KBM-7 (cell line): ENCODE measurements at regions not wholly inside any gene's neighbourhood (a gene's known extent, or its start where the extent isn't known, plus 50 kb on each side); places are given as distances from the start of the nearest gene placed in this dataset.
A peak's percentile ranks its signal among the peaks of the same experiment; 100 is the strongest.

Experiments
- DNase-seq: peaks from one replicate; pipeline ENCODE4 v3.0.0-alpha.2; 2015
- in situ Hi-C: fragments of 300-500 bp; cut with MboI; formaldehyde crosslinking; loops from 2 replicates; pipeline ENCODE4 v1.14.3; 2020; ENCODE audit warnings: low sequenced_read_pairs, low pct_unique_long_range_greater_than_20kb, mixed read lengths

DNA sequence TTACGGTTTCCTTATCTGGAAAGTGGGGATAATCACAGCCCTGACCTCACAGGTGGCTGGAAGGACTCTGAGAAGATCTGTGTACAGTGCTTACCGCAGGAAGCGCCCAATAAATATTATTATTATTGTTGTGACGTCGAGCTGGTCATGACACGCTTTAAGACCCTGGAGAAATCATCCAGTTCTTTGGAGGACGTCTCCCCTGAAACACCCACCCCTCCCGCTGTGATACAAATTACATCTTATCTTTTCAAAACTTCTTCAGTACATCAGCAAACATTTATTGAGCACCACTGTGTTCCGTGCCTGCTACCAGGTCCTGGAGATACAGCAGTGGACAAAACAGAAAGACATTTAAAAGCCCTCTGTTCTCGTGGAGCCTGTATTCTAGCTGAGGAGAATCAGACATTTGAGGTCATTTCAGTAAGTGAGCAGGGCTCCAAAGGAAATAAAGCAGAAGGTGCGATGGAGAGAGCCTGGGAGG is 118.7 kb downstream of the CEBPB start:
- in situ Hi-C loops = no loop called here
- no peak for DNase-seq

DNA sequence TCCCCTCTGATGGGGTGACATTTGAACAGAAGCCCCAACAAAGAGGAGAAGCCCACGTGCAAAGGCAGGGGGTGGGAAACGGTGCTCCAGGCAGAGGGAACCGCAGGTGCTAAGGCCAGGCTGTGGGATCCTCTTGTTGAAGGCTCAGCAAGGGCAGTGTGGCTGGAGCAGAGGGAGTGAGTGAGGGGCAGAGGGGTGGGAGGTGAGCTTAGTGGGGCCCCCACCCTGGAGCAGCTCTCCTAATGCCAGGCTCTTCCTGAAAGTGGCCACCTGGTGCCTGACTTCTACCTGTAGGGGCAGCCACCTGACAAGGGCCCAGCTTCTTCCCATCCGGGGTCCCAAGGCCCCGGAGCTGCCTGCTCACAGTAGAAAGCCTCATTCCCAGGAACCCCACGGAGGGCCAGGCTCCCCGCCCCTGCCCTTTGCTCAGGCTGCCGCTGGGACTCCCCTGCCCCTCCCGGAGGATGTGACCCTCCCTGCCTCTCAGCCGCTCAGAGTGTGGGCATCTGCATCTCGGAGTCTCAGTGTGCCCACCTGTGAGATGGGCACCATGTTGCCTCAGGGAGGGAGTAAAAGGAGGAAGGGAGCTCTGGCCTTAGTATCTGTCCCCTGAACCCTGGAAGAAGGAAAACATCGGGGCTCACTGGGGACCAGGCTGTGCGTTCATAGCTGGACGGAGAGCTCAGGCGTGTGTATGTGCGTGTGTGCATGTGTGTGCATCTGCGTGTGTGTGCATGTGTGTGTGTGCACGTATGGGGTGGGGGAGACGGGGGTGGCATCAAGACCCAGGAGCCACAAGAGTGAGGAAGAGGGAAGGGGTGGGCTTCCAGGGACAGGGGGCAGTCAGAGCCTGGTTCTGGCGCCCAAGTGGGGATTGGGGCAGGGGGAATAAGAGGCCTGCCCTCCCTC is 119.4 kb downstream of the CEBPB start:
- DNase-seq = no peak

DNA sequence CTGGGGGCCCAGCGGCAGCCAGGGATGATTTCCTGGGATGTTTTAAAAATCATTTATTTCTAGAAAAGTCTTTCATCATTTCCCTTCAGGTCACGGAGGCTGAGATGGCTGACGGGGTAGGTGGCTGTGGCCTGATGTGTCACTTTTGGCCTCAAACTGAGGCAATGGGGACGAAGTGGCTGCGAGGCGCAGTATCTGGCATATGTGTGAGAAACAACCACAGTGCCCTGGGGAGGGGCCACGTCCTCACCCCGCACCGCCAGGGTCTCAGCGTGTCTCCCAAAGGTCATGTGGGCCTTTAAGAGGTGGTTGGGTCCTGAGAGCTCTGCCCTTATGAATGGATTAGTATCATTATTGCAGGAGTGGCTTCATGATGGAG is 120.0 kb downstream of the CEBPB start:
- no peak for DNase-seq
- in situ Hi-C loops = no loop called here

More for the DNA sequence above, 119.4 kb downstream of the CEBPB start:
- in situ Hi-C loops = no loop called here

DNA sequence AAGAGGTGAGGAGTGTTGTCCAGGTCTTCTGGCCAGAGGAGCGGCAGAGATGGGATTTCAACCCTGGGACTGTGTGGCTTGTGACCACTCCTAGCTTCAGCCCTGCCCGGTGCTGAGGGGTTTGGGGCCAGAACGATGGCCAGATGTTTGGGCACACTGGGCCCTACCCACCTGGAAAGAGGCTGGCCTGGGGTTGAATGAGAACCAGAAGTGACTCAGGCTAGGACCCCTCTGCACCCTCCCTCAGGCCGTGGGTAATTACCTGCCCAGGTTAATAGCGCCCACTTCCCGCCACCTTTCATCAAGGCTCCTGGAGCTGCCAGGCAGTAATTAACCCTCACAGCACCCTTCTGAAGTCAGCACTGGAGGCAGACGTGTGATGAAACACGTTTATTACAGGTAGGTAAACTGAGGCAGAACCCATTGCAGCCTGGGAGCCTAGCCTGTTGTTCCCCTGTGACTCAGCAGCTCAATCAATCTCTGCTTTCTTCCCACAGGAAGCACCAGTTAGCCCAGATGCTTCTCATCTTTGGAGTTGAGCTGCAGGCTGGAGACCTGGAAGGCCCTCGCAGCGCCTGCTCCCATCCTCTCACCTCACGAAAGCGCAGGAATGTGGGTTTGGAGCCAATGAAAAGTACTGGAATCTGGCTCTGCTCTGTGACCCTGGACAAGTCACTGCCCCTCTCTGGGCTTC is 120.8 kb downstream of the CEBPB start:
- in situ Hi-C loops = no loop called here

DNA sequence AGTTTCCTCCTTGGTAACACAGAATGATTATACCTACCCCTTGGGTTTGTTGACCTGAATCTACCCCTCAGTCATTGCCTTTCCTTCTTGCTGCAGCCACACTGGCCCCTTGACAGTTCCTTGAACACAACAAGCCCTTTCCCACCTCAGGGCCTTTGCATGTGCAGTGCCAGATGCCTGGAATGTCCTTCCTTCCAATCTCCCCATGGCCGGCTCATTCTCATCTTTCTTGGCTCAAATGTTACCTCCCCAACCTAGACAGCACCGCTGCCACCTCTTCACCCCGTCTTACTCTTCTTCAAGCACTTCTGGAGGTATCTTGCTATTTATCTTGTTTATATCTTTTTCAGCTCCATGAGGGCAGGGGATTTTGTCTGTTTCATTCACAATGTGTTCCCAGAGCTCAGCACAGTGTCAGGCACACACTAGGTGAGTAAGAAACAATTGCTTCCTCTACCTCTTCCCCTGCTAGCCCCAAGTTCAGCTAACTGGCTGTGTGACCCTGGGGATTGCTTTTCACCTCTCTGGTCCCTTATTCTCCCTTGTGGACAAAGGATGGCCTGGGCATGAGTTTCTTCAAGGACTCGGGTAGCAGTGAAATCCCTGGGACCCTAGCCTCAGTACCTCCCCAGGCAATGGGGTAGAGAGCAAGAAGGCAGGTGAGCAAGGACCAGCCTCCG is 121.5 kb downstream of the CEBPB start:
- DNase-seq = no peak
- in situ Hi-C loops = no loop called here

More for the DNA sequence above, 120.8 kb downstream of the CEBPB start:
- DNase-seq = no peak

DNA sequence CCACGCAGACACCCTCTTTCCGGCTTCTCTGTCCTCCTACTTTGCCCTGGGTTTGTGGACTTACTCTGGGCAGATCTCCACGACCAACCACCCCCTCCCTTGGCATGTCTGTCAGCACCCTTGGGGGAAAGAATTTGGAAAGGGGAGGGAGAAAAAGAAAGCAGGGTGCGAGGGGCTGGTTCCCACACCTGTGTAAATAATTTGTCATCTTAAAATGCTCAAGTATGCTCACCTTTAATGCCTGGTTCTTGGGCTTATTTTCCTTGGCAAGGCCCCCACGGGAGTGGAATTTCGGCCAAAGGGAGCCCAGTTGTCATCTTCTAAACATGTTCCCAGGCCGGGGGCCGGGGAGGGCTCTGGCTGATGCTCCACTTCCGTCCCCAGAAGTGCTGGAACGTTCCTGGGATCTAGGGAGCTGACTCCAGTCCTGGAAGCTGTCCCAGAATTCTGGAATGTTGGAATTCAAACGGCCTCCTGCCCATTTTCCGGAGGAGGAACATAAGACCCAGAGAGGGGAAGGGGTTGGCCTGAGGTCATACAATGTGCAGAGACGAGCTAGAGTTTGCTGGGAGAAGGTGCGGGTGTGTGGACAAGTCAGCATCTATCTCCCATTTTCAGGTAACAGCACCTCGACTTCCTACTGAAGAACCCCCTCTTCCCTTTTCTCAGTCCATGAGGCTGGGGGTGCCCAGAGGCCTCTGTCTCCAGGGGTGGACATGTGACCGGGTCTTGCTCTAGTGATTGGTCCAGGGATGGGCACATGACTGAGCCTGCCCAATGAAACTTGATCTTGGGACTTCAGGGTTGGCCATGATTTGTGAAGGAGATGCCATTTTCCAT is 122.3 kb downstream of the CEBPB start:
- DNase-seq = no peak
- in situ Hi-C loops = no loop called here

DNA sequence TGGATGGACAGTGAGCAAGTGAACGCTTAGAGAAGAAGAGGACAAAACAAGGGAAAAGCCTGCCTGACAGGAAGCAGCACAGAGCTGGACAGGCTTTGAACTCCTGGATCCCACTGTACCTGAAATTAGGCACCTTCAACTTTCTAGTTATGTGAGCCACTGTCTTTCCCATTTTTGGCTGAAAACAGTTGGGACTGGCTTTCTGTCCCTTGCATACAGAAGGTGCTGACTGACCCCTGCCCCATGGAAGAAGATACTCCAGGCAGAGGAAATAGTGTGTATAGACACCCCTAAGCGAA is 122.8 kb downstream of the CEBPB start:
- in situ Hi-C loops = no loop called here
- no peak for DNase-seq

DNA sequence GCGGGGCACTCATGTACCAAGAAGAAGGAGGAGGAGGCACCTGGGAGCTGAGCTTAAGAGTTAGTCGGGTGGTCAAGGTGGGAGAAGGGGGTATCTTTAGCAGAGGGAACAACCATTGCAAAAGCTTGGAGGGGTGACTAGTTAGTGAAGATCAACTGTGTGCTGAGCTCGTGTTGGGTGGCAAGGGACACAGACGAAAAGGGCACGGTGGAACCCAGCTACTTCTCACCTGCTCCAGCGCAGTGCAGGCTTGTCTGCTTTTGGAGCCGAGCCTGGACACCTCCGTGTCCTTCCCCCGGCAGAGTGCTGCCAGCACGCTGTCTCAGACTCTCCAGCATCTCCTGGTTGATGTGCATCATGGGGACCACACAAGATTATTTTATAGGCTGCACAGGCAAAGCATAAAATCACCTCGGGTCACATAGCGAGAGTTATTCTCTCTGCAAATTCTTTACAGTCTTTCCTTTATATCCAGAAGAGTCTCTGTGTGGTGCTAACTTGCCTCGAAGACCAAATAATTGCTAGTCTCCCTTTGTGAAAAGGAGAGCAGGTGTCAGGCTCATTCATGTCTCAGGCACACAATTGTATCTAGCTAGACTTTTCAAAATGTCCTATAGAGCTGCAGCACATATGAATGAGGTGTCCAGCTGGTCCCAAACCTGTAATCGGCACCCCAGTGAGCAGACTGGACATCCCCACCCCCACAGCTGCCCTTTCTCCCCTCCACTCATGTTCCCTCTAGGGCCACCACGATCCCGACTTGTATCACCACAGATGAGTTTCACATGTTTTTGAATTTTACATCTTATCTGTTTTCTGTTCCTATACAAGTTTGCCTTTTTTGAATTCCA is 123.4 kb downstream of the CEBPB start:
- in situ Hi-C loops = no loop called here
- no peak for DNase-seq

DNA sequence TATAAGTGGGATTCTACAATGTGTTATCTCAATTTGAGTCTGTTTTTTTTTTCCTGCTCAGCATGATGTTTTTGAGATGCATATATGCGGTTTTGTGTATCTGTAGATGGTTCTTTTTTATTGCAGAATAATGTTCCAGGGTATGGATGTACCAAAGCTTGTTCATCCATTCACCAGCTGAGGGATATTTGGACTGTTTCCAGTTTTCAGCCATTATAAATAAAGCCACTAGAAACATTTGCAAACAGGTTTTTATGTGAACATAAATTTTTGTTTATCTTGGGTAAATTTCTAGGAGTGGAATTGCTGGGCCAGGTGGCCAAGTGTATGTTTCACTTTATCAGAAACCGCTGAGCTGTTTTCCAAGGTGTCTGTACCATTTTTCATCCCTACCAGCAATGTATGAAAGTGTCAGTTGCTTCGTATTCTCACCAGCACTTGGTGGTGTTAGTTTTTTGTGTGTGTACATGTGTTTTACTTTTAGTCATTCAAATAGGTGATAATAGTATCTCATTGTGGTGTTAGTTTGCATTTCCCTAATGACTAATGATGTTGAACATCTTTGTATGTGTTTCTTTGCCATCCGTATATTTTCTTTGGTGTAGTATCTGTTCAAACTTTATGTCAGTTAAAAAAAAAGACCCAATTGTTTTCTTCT is 124.2 kb downstream of the CEBPB start:
- DNase-seq = no peak
- in situ Hi-C loops = no loop called here

DNA sequence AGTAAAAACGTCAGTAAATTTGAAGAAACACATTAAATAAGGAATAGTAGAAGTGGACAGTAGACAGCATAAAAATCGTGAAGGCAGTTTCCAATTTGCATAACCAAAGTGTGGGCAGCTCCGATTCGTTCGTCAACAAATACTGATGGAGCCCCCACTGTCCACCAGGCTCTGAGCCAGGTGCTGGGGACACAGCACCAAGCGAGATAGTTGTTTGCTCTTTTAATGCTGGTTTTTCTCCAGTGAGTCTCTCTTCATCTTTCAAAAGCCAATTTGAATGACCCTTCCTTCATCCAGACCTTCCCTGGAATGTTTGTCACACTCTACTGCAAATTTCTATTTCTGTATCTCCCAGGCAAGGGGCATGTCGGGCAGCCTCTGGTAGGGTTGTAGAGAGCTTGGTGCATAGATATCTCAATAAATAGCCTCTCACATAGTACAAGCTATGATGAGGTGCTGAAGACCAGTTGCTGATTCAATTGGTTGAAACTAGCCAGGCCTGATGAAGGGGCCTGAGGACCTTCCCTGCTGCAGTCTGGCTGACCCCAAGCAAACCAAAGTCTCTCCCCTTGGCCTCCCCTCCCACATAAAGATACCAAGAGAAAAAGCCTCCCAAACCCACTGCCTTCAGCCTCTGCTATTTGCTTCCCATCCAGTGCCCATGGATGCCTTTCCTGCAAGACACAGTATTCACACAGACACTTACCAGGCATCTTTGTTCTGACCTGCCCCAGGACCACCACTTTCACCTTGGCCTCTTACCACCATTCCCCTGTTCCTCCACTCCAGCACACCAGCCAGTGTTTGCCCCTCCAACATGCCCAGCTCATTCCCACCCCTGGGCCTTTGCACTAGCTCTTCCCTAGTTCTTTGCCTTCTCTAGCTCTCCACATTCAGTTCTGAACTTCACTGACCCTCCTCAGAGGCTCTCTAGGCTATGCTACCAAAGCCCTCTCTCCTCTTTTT is 125.2 kb downstream of the CEBPB start:
- no peak for DNase-seq
- in situ Hi-C loops = no loop called here

DNA sequence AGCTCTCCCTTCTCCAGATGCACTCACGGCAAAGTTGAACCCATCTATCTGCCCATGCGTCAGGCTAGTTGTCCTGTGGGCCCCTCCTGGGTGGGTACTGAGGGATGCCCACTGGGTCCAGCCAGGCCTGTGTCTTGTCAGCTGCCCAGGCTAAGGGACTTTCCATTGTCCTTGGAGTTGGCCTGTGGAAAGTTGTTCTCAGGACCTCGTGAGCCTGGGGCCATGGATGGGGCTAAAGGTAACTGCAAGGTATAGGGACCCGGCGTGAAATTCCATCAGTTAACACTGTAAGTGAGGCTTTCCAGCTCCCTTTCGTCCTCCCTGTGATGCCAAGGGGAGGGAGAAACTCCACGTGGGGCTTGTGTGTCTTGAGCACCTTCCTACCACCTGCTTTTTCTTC is 126.5 kb downstream of the CEBPB start:
- DNase-seq = no peak
- in situ Hi-C loops = no loop called here

DNA sequence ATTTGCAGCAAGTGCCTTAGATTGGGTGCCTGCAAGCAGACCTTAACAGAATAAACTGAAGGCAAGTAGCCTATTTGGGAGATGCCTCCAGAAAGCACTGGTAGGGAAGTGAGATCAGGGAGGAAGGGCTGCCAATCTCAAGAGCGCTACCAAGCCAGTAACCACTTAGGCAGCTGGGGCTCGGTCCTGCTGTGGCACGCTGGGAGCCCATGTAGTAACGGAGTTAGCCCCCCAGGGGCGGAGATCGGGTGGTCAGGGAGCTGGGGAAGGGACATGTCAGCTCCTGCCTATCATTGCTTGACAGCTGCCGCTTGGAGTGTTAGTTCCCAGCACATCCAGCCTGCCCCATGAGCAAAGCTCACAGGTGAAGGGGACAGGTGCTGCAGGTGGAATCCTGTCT is 127.0 kb downstream of the CEBPB start:
- in situ Hi-C loops = no loop called here
- DNase-seq = no peak

DNA sequence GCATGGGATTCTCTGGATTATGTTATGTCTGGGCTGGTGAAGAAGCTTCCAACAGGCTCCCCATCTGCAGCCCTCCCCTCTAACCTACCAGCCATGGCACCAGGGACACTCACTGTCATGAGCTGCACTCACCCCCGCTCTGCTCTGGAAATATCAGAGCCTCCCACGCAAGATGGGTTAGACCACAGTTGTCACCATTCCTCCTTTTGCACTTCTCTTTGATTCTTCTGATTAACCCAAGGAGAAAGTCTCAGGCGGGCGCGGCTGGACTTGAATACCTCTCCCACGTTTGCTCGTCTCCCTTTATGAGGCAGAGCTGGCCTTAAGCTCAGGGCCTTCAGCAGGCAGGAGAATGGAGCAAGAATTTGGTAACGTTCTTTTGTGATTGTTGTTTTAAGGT is 128.1 kb downstream of the CEBPB start:
- in situ Hi-C loops = no loop called here
- peak; percentile 48 for DNase-seq

DNA sequence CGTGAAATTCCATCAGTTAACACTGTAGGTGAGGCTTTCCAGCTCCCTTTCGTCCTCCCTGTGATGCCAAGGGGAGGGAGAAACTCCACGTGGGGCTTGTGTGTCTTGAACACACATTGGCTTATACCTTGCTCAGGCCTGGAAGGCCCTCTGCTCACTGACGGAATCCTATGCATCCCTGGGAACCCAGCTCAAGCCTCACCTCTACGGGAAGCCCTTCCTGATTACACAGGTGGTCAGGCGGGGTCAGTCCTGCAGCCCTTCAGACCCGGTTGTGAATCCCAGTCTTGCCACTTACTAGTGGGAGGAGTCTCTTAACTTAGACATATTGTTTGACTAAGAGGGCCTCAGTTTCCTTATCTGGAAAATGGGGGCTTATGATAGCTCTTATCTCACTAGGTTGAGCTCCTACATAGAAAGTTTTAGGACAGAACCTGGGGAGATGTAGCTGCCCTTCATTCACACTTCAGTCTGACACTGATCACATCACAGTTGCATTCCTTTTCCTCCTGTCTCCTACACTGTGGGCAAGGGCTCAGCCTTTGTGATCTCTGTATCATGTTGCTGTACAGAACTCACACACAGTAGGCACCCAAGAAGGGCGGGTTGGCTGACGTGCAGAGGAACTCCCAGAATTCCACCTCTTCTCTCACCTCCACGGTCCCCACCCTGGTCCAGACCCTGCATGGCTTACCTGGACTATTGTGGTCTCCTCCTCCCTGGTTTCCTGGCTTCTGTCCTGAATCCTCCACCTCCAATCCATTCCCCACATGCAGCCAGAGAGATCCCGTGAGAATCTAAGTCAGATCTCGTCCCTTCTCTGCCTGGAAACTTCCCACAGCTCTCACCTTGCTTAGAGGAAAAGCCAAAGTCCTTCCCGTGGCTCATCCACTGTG is 129.6 kb downstream of the CEBPB start:
- no peak for DNase-seq
- in situ Hi-C loops = no loop called here

DNA sequence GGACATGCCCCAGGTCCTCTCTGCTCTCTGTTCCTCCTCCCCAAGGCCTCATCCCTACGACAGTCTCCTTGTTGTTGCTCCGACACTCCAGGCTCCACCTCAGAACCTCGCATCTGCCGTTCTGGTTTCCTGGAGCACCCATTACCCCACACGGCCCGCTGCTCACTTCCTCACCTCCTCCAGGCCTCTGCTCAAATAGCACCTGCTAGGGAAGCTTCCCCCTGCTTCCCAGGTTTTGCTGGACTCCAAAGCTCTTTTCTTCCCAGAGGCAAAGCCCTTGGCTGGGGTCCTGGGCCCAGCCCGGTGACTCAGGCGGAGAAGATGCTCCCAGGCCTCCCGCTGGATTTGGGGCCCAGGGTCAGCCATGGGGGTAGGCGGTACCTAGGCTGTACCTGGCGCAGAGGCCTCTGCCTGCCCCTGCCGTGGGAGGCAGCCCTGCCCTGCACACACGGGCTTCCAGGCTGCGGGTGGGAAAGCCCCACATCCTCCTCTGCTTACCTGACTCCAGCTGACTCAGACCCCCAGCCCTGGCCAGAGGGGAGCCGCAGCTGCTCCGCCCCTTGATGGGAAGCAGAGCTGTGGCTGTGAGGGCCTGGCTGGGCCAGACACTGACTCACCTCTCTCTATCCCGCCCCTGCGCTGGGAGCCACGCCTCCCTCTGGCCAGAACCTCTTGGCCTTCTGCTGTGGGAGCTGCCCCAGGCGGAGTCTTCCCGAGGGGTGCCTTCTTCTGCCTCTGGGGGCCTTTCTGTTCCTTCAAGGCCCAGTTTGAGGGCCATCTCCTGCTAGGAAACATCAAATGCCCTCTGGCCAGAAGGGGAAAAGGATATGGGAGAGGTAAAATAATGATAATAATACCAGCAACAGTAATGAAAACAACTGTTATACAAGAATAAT is 130.5 kb downstream of the CEBPB start:
- DNase-seq = no peak
- in situ Hi-C loops = no loop called here
